ENCODE measurements at regions not wholly inside any gene's neighbourhood (a gene's known extent, or its start where the extent isn't known, plus 50 kb on each side); places are given as distances from the start of the nearest gene placed in this dataset.
"Not testable (repeated sequence)": the region's sequence is repeated elsewhere in the genome, so short reads cannot be mapped to it uniquely, and the experiment has no call there.

GRCh38 chr16:60810250-60810649 lies 1226.0 kb downstream of the CDH8 start:
- no peak for DNase-seq (ENCODE audit: low read depth)

GRCh38 chr16:60792437-60792836 lies 1243.8 kb downstream of the CDH8 start:
- no peak for DNase-seq (ENCODE audit: low read depth)

- no peak for DNase-seq (ENCODE audit: low read depth)
Measured at GRCh38 chr16:60788631-60789030, 1247.6 kb downstream of the CDH8 start.

GRCh38 chr16:60776281-60776680 lies 1260.0 kb downstream of the CDH8 start:
- DNase-seq (ENCODE audit: low read depth), result no peak

- no peak for DNase-seq (ENCODE audit: low read depth)
Measured at GRCh38 chr16:60771138-60771537, 1265.1 kb downstream of the CDH8 start.

GRCh38 chr16:60770384-60770783 lies 1265.9 kb downstream of the CDH8 start:
- DNase-seq (ENCODE audit: low read depth), result not testable (repeated sequence)

- DNase-seq (ENCODE audit: low read depth), result no peak
Measured at GRCh38 chr16:60763869-60764268, 1272.4 kb downstream of the CDH8 start.

- no peak for DNase-seq (ENCODE audit: low read depth)
Measured at GRCh38 chr16:60755907-60756306, 1280.3 kb downstream of the CDH8 start.

- no peak for DNase-seq (ENCODE audit: low read depth)
Measured at GRCh38 chr16:60748366-60748765, 1287.9 kb downstream of the CDH8 start.

- DNase-seq (ENCODE audit: low read depth), result no peak
Measured at GRCh38 chr16:60744198-60744597, 1292.0 kb downstream of the CDH8 start.

GRCh38 chr16:60741810-60742209 lies 1294.4 kb downstream of the CDH8 start:
- DNase-seq (ENCODE audit: low read depth), result no peak

GRCh38 chr16:60739737-60740683 lies 1296.2 kb downstream of the CDH8 start:
- no peak for DNase-seq (ENCODE audit: low read depth)

- DNase-seq (ENCODE audit: low read depth), result no peak
Measured at GRCh38 chr16:60731329-60732050, 1304.7 kb downstream of the CDH8 start.

- DNase-seq (ENCODE audit: low read depth), result no peak
Measured at GRCh38 chr16:60729051-60729450, 1307.2 kb downstream of the CDH8 start.

GRCh38 chr16:60727851-60728250 lies 1308.4 kb downstream of the CDH8 start:
- DNase-seq (ENCODE audit: low read depth), result no peak

GRCh38 chr16:60720060-60720459 lies 1316.2 kb downstream of the CDH8 start:
- DNase-seq (ENCODE audit: low read depth), result no peak

- DNase-seq (ENCODE audit: low read depth), result no peak
Measured at GRCh38 chr16:60717808-60718207, 1318.4 kb downstream of the CDH8 start.

- no peak for DNase-seq (ENCODE audit: low read depth)
Measured at GRCh38 chr16:60712144-60712543, 1324.1 kb downstream of the CDH8 start.

- DNase-seq (ENCODE audit: low read depth), result no peak
Measured at GRCh38 chr16:60704726-60705125, 1331.5 kb downstream of the CDH8 start.

GRCh38 chr16:60703096-60703495 lies 1333.1 kb downstream of the CDH8 start:
- DNase-seq (ENCODE audit: low read depth), result no peak

- no peak for DNase-seq (ENCODE audit: low read depth)
Measured at GRCh38 chr16:60686824-60687223, 1349.4 kb downstream of the CDH8 start.

- no peak for DNase-seq (ENCODE audit: low read depth)
Measured at GRCh38 chr16:60684002-60684401, 1352.2 kb downstream of the CDH8 start.

GRCh38 chr16:60682219-60682618 lies 1354.0 kb downstream of the CDH8 start:
- no peak for DNase-seq (ENCODE audit: low read depth)
